ENCODE measurements at regions not wholly inside any gene's neighbourhood (a gene's known extent, or its start where the extent isn't known, plus 50 kb on each side); places are given as distances from the start of the nearest gene placed in this dataset.

GRCh38 chr17:79365351-79365750 lies 245.5 kb downstream of the RBFOX3 start:
- ChIA-PET POLR2A (no interaction called here), CTCF (no interaction called here)
- H3K27ac Mint-ChIP-seq: no peak overlapping the region
- H3K27me3 Mint-ChIP-seq: peaks cover 3% of the 10 kb centered on the region
- H3K4me1 Mint-ChIP-seq (ENCODE audit: low read depth): no peaks in the 10 kb centered on the region
- H3K36me3 Mint-ChIP-seq (ENCODE audit: low read depth): no peaks in the 10 kb centered on the region
- ATAC-seq (no peak), DNase-seq (no peak)
- no peaks in the 10 kb centered on the region for H3K9me3 Mint-ChIP-seq
- intact Hi-C loops (cut with micrococcal nuclease): no loop called here
- H3K4me3 Mint-ChIP-seq: no peak overlapping the region
- TF ChIP-seq, protein P1, sequence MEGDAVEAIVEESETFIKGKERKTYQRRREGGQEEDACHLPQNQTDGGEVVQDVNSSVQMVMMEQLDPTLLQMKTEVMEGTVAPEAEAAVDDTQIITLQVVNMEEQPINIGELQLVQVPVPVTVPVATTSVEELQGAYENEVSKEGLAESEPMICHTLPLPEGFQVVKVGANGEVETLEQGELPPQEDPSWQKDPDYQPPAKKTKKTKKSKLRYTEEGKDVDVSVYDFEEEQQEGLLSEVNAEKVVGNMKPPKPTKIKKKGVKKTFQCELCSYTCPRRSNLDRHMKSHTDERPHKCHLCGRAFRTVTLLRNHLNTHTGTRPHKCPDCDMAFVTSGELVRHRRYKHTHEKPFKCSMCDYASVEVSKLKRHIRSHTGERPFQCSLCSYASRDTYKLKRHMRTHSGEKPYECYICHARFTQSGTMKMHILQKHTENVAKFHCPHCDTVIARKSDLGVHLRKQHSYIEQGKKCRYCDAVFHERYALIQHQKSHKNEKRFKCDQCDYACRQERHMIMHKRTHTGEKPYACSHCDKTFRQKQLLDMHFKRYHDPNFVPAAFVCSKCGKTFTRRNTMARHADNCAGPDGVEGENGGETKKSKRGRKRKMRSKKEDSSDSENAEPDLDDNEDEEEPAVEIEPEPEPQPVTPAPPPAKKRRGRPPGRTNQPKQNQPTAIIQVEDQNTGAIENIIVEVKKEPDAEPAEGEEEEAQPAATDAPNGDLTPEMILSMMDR (IDR thresholded peaks at IDR 0.05): no peak

GRCh38 chr17:79364315-79365094 lies 246.3 kb downstream of the RBFOX3 start:
- TF ChIP-seq, protein P1 (IDR thresholded peaks at IDR 0.05): no peak
- no peak overlapping the region for H3K4me3 Mint-ChIP-seq
- no peaks in the 10 kb centered on the region for H3K9me3 Mint-ChIP-seq
- DNase-seq: no peak
- H3K27me3 Mint-ChIP-seq: peaks cover 2% of the 10 kb centered on the region
- H3K4me1 Mint-ChIP-seq (ENCODE audit: low read depth): no peaks in the 10 kb centered on the region
- no peak overlapping the region for H3K27ac Mint-ChIP-seq
- POLR2A ChIA-PET: no interaction called here
- no peaks in the 10 kb centered on the region for H3K36me3 Mint-ChIP-seq (ENCODE audit: low read depth)
- no peak for ATAC-seq
- CTCF ChIA-PET: no interaction called here
- intact Hi-C loops (cut with micrococcal nuclease): no loop called here

- no peak overlapping the region for H3K4me3 Mint-ChIP-seq
- TF ChIP-seq, protein P1 (IDR thresholded peaks at IDR 0.05): no peak
- CTCF ChIA-PET: no interaction called here
- no peaks in the 10 kb centered on the region for H3K4me1 Mint-ChIP-seq (ENCODE audit: low read depth)
- DNase-seq (no peak), ATAC-seq (no peak)
- no peaks in the 10 kb centered on the region for H3K9me3 Mint-ChIP-seq
- H3K36me3 Mint-ChIP-seq (ENCODE audit: low read depth): no peaks in the 10 kb centered on the region
- peaks cover 4% of the 10 kb centered on the region for H3K27me3 Mint-ChIP-seq
- intact Hi-C loops (cut with micrococcal nuclease): no loop called here
- no peak overlapping the region for H3K27ac Mint-ChIP-seq
- POLR2A ChIA-PET: no interaction called here
Measured at GRCh38 chr17:79363552-79364275, 247.1 kb downstream of the RBFOX3 start.

DNA sequence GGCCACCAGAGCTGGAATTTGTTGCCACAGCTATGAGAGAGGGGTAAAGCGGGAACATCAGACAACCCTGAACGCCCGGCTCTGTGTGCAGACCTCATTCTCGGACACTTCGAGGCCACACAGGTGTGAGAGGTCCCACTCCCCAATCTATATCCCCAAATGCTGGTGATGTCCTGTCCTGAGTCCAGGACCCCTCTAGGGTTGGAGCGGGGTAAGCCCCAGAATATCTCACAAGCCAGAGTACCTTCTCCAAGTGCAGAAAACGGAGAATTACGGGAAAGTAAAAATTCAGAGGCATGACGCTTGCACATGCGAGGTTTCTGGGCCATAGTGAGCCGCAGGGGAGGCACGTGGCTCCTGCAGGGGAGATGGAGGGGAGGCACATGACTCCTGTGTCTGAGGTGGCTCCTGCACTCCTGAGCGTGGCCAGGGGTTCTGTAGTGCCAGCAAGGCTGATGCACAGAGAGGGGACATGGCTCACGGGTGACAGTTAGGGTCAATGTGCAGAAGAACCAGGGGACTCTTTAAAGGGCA lies 248.0 kb downstream of the RBFOX3 start:
- H3K27me3 Mint-ChIP-seq: peaks cover 7% of the 10 kb centered on the region
- no peaks in the 10 kb centered on the region for H3K9me3 Mint-ChIP-seq
- H3K4me3 Mint-ChIP-seq: no peak overlapping the region
- CTCF ChIA-PET: no interaction called here
- H3K27ac Mint-ChIP-seq: no peak overlapping the region
- TF ChIP-seq, protein P1 (IDR thresholded peaks at IDR 0.05): no peak
- H3K36me3 Mint-ChIP-seq (ENCODE audit: low read depth): no peaks in the 10 kb centered on the region
- ATAC-seq (no peak), DNase-seq (no peak)
- POLR2A ChIA-PET: no interaction called here
- intact Hi-C loops (cut with micrococcal nuclease): no loop called here
- H3K4me1 Mint-ChIP-seq (ENCODE audit: low read depth): no peaks in the 10 kb centered on the region
